Spleen (tissue), 11 donors: ENCODE measurements at regions not wholly inside any gene's neighbourhood (a gene's known extent, or its start where the extent isn't known, plus 50 kb on each side); places are given as distances from the start of the nearest gene placed in this dataset.

Source experiments
- DNase-seq: peaks from one replicate; pipeline ENCODE4 v3.0.0-alpha.2; 2020
- H3K27ac ChIP-seq, 8 donors: fragments of 200-600 bp; sonication (generic) in 7 of 8; 1 replicate in 4 of 8; 2 replicates in 4 of 8; pipeline versions ENCODE4 v1.5.0 to v1.8.0; 2016 to 2021; ENCODE audit warnings: inconsistent platforms in 4 of 8, mild to moderate bottlenecking in 4 of 8, moderate library complexity in 1 of 8
- H3K27me3 ChIP-seq, 7 donors: fragments of 200-600 bp; sonication (generic) in 6 of 7; replicated peaks in 1 of 7; 1 replicate in 4 of 7; 2 replicates in 3 of 7; pipeline versions ENCODE4 v1.5.0 to v1.8.0; 2016 to 2021; ENCODE audit warnings: inconsistent platforms in 3 of 7, mild to moderate bottlenecking in 1 of 7
- H3K36me3 ChIP-seq, 6 donors: fragments of 200-600 bp; sonication (generic) in 5 of 6; 1 replicate in 4 of 6; 2 replicates in 2 of 6; pipeline versions ENCODE4 v1.5.0 to v1.8.0; 2016 to 2021; ENCODE audit warnings: inconsistent platforms in 2 of 6
- H3K4me1 ChIP-seq, 6 donors: fragments of 200-600 bp; sonication (generic) in 5 of 6; 1 replicate in 3 of 6; 2 replicates in 3 of 6; pipeline versions ENCODE4 v1.5.0 to v1.8.0; 2016 to 2021; ENCODE audit warnings: inconsistent platforms in 3 of 6
- H3K4me3 ChIP-seq, 8 donors: fragments of 200-600 bp; sonication (generic) in 7 of 8; 1 replicate in 4 of 8; 2 replicates in 4 of 8; pipeline versions ENCODE4 v1.5.0 to v1.8.0; 2016 to 2021; ENCODE audit warnings: inconsistent platforms in 4 of 8, mild to moderate bottlenecking in 4 of 8, moderate library complexity in 2 of 8
- H3K9me3 ChIP-seq, 8 donors: fragments of 200-600 bp; sonication (generic) in 7 of 8; 1 replicate in 4 of 8; 2 replicates in 4 of 8; pipeline versions ENCODE4 v1.5.0 to v1.8.0; 2016 to 2021; ENCODE audit warnings: inconsistent platforms in 4 of 8
- CTCF ChIP-seq, 11 experiments: fragments of 200-600 bp in 7 of 11; fragments of 450-650 bp in 4 of 11; sonication (generic) in 4 of 11; IDR thresholded peaks in 8 of 11; conservative IDR thresholded peaks in 3 of 11; 1 replicate in 7 of 11; 2 replicates in 4 of 11; pipeline versions ENCODE4 v1.4.0 to v1.8.0; 2016 to 2021; ENCODE audit warnings: antibody characterized with exemption in 11 of 11, inconsistent platforms in 4 of 11, mild to moderate bottlenecking in 1 of 11
- POLR2A ChIP-seq, 3 donors: fragments of 450-650 bp; IDR thresholded peaks; one replicate each; pipeline ENCODE4 v1.5.1; 2017; ENCODE audit warnings: antibody characterized with exemption in 3 of 3, mild to moderate bottlenecking in 1 of 3
- POLR2AphosphoS5 ChIP-seq, 3 donors: sonication (generic); formaldehyde crosslinking; IDR thresholded peaks; one replicate each; pipeline ENCODE4 v1.5.1; 2017; ENCODE audit warnings: antibody characterized with exemption in 3 of 3
- WGBS, 5 donors: extraction: QIAGEN DNeasy Blood & Tissue Kit in 3 of 5; methylation state at CpG; one replicate each; pipeline versions ENCODE4 v1.1.5 to v1.1.7; 2013 to 2018; 5-methylcytosine and 5-hydroxymethylcytosine counted together
- intact Hi-C: fragments of 100-400 bp; cut with DNase I; formaldehyde crosslinking; loops from one replicate; pipeline ENCODE4 v1.15.0; 2023; ENCODE audit warnings: low total_unique reads
- donor health status: healthy with polysubstance abuse.
- donor health status: DM: no; HTN: no; CAD: no; lungs with moderate emphysema.
- donor health status: DM: no; HTN: no; CAD: no.
- donor health status: Bipolar disorder and iron deficiency.
- donor health status: healthy.
- donor health status: DM: no; HTN: no; CAD: no.
- donor health status: DM: yes; HTN: yes; CAD: no.

- no peak for TF ChIP-seq POLR2A (IDR thresholded peaks at IDR 0.05)
- TF ChIP-seq CTCF (IDR thresholded peaks at IDR 0.05 in 8 of 11, conservative IDR thresholded peaks at IDR 0.05 in 3 of 11): no peak
- no peak for TF ChIP-seq POLR2AphosphoS5 (IDR thresholded peaks at IDR 0.05)
- WGBS, 5 donors: 65 to 79% (median 68%) methylated on average over 4 of the region's 4 CpGs
- Histone ChIP-seq H3K4me1 (no peaks in the 10 kb centered on the region), H3K27me3 (no peaks in the 10 kb centered on the region), H3K4me3 (no peak overlapping the region), H3K9me3 (no peaks in the 10 kb centered on the region), H3K36me3 (no peaks in the 10 kb centered on the region), H3K27ac (no peak overlapping the region)
- no peak for DNase-seq
- intact Hi-C loops: no loop called here
These were observed 471.1 kb upstream of the SMIM21 start for GRCh38 chr18:75898651-75899050.

DNA sequence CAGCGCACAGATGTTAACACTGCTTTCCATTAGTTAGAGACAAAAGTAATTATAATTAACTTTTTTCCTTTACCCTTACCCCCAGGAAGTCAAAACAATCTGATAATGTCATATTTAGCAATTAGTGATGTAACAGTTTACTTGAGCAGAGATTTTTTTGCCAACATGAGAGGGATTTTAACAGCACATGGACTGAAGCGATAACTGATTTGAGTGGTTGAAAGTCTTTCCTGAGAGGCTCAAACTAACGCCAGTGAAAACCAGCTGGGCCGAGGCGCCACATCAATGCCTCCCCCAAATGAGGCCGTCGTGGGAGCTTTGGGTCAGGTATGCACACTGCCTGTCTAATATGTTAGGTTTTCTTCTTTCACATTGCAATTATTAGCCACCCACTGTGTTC lies 469.9 kb upstream of the SMIM21 start:
- TF ChIP-seq POLR2AphosphoS5 (IDR thresholded peaks at IDR 0.05): no peak
- no peak for TF ChIP-seq CTCF (IDR thresholded peaks at IDR 0.05 in 8 of 11, conservative IDR thresholded peaks at IDR 0.05 in 3 of 11)
- no peak for TF ChIP-seq POLR2A (IDR thresholded peaks at IDR 0.05)
- Histone ChIP-seq H3K9me3 (no peaks in the 10 kb centered on the region), H3K4me1 (no peaks in the 10 kb centered on the region), H3K27ac (no peak overlapping the region), H3K36me3 (no peaks in the 10 kb centered on the region), H3K4me3 (no peak overlapping the region), H3K27me3 (no peaks in the 10 kb centered on the region)
- WGBS, 5 donors: 80 to 91% (median 88%) methylated on average over 7 of the region's 7 CpGs
- DNase-seq: no peak
- intact Hi-C loops: no loop called here

- H3K27me3 ChIP-seq: no peaks in the 10 kb centered on the region
- no peaks in the 10 kb centered on the region for H3K4me1 ChIP-seq
- H3K36me3 ChIP-seq: no peaks in the 10 kb centered on the region
- H3K9me3 ChIP-seq: no peaks in the 10 kb centered on the region
- WGBS, 5 donors: 40 to 49% (median 43%) methylated on average over 5 of the region's 5 CpGs
- H3K27ac ChIP-seq: no peak overlapping the region
- intact Hi-C loops: no loop called here
- no peak overlapping the region for H3K4me3 ChIP-seq
- DNase-seq: no peak
- TF ChIP-seq POLR2AphosphoS5 (IDR thresholded peaks at IDR 0.05): no peak
- no peak for TF ChIP-seq CTCF (IDR thresholded peaks at IDR 0.05 in 8 of 11, conservative IDR thresholded peaks at IDR 0.05 in 3 of 11)
- TF ChIP-seq POLR2A (IDR thresholded peaks at IDR 0.05): no peak
These were observed 469.4 kb upstream of the SMIM21 start for GRCh38 chr18:75896865-75897264.

DNA sequence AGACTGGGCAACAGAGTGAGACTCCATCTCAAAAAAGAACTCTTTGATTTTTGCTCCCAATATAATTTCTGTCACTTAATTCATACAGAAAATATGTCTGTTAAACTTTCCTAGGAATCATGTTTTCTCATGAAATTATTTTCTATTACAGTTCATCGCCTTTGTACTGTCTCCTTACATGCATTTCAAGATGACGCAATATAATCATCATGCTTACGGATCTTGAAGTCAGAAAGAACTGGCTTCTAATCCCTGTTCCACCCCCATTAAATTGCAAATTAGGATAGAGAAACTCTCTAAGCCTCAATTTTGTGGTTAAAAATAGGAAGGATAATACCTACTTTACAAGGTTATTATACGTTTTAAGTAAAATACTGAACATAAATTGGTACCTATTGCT lies 467.6 kb upstream of the SMIM21 start:
- no peaks in the 10 kb centered on the region for H3K36me3 ChIP-seq
- no peaks in the 10 kb centered on the region for H3K27me3 ChIP-seq
- H3K4me1 ChIP-seq: no peaks in the 10 kb centered on the region
- no peaks in the 10 kb centered on the region for H3K9me3 ChIP-seq
- H3K4me3 ChIP-seq: no peak overlapping the region
- H3K27ac ChIP-seq: no peak overlapping the region
- no peak for DNase-seq
- TF ChIP-seq POLR2AphosphoS5 (IDR thresholded peaks at IDR 0.05): no peak
- no peak for TF ChIP-seq CTCF (IDR thresholded peaks at IDR 0.05 in 8 of 11, conservative IDR thresholded peaks at IDR 0.05 in 3 of 11)
- TF ChIP-seq POLR2A (IDR thresholded peaks at IDR 0.05): no peak
- intact Hi-C loops: no loop called here
- 87 to 94% (median 90%) methylated on average over 4 of the region's 4 CpGs for WGBS, 5 donors
